WTC11 (cell line): ENCODE measurements at regions not wholly inside any gene's neighbourhood (a gene's known extent, or its start where the extent isn't known, plus 50 kb on each side); places are given as distances from the start of the nearest gene placed in this dataset.
"Not testable (repeated sequence)": the region's sequence is repeated elsewhere in the genome, so short reads cannot be mapped to it uniquely, and the experiment has no call there.

ENCODE experiments used
- ATAC-seq: fragments of 200-7000 bp; cut with Tn5 transposase; 2 replicates; pipeline ENCODE4 v1.10.0; 2021; ENCODE audit warnings: mild to moderate bottlenecking, moderate library complexity
- CTCF ChIA-PET: fragments of 300-600 bp; sonication (Branson Sonifier 250); formaldehyde crosslinking; loops from one replicate; lab custom pipeline; 2021; ENCODE audit warnings: antibody characterized with exemption; lab: Charles Lee
- POLR2A ChIA-PET: fragments of 350-600 bp; sonication (Branson Sonifier 250); formaldehyde crosslinking; loops from one replicate; lab custom pipeline; 2021; ENCODE audit warnings: antibody characterized with exemption; lab: Charles Lee
- DNase-seq: peaks from one replicate; pipeline ENCODE4 v3.0.0; 2021; ENCODE audit warnings: low spot score
- H3K27ac Mint-ChIP-seq: 2 replicates; pipeline ENCODE4 v1.8.0; 2021; ENCODE audit warnings: mixed read lengths
- H3K27me3 Mint-ChIP-seq: 2 replicates; pipeline ENCODE4 v1.8.0; 2021; ENCODE audit warnings: low read depth, mild to moderate bottlenecking, moderate library complexity, mixed read lengths
- H3K36me3 Mint-ChIP-seq: 2 replicates; pipeline ENCODE4 v1.8.0; 2021; ENCODE audit warnings: mixed read lengths
- H3K4me1 Mint-ChIP-seq: 2 replicates; pipeline ENCODE4 v1.8.0; 2022; ENCODE audit warnings: mixed read lengths
- H3K4me3 Mint-ChIP-seq: 2 replicates; pipeline ENCODE4 v1.8.0; 2021; ENCODE audit warnings: mild to moderate bottlenecking, moderate library complexity, mixed read lengths
- H3K9me3 Mint-ChIP-seq: 2 replicates; pipeline ENCODE4 v1.8.0; 2021; ENCODE audit warnings: mixed read lengths
- CDX4 ChIP-seq: fragments of 250-450 bp; sonication (Bioruptor Pico); IDR thresholded peaks from 2 replicates; pipeline ENCODE4 v1.9.0; 2021; ENCODE audit warnings: moderate library complexity, mild to moderate bottlenecking, inconsistent platforms, borderline replicate concordance
- CREB1 ChIP-seq: sonication (generic); formaldehyde crosslinking; IDR thresholded peaks from 2 replicates; pipeline ENCODE4 v1.8.0; 2023; ENCODE audit warnings: mild to moderate bottlenecking, missing genetic modification reagents
- FOXJ3 ChIP-seq: sonication (generic); formaldehyde crosslinking; IDR thresholded peaks from 2 replicates; pipeline ENCODE4 v1.9.0; 2021; ENCODE audit warnings: missing genetic modification reagents, mild to moderate bottlenecking, borderline replicate concordance
- FOXK1 ChIP-seq: sonication (generic); formaldehyde crosslinking; IDR thresholded peaks from 2 replicates; pipeline ENCODE4 v1.8.0; 2022; ENCODE audit warnings: mild to moderate bottlenecking, moderate library complexity, missing genetic modification reagents
- GRHL2 ChIP-seq: fragments of 250-450 bp; sonication (Bioruptor Pico); IDR thresholded peaks from 2 replicates; pipeline ENCODE4 v1.8.0; 2022; ENCODE audit warnings: mild to moderate bottlenecking, moderate library complexity; ENCODE audit not compliant: insufficient replicate concordance, severe bottlenecking
- IRF2 ChIP-seq: sonication (generic); formaldehyde crosslinking; IDR thresholded peaks from 2 replicates; pipeline ENCODE4 v1.8.0; 2022; ENCODE audit warnings: low read depth, missing genetic modification reagents, borderline replicate concordance
- KAT7 ChIP-seq: sonication (generic); formaldehyde crosslinking; IDR thresholded peaks from 2 replicates; pipeline ENCODE4 v1.8.1; 2023; ENCODE audit warnings: missing genetic modification reagents, mild to moderate bottlenecking, borderline replicate concordance
- MXD4 ChIP-seq: fragments of 250-450 bp; sonication (Bioruptor Pico); IDR thresholded peaks from 2 replicates; pipeline ENCODE4 v1.8.0; 2021; ENCODE audit warnings: mild to moderate bottlenecking, moderate library complexity, borderline replicate concordance
- MYBL2 ChIP-seq: sonication (generic); formaldehyde crosslinking; IDR thresholded peaks from 2 replicates; pipeline ENCODE4 v1.8.1; 2023; ENCODE audit warnings: mild to moderate bottlenecking, moderate library complexity, missing genetic modification reagents
- SMAD3 ChIP-seq: sonication (generic); formaldehyde crosslinking; IDR thresholded peaks from 2 replicates; pipeline ENCODE4 v1.8.0; 2022; ENCODE audit warnings: missing genetic modification reagents, mild to moderate bottlenecking, borderline replicate concordance
- SMAD4 ChIP-seq: sonication (generic); formaldehyde crosslinking; IDR thresholded peaks from 2 replicates; pipeline ENCODE4 v1.8.0; 2022; ENCODE audit warnings: mild to moderate bottlenecking, missing genetic modification reagents
- TCF7 ChIP-seq: sonication (generic); formaldehyde crosslinking; IDR thresholded peaks from 2 replicates; pipeline ENCODE4 v1.8.0; 2022; ENCODE audit warnings: mild to moderate bottlenecking, low read depth, missing genetic modification reagents, moderate library complexity
- TEAD1 ChIP-seq: sonication (generic); formaldehyde crosslinking; IDR thresholded peaks from 2 replicates; pipeline ENCODE4 v1.8.0; 2022; ENCODE audit warnings: mild to moderate bottlenecking, missing genetic modification reagents
- TP53 ChIP-seq: sonication (generic); formaldehyde crosslinking; IDR thresholded peaks from 2 replicates; pipeline ENCODE4 v1.8.1; 2023; ENCODE audit warnings: mild to moderate bottlenecking, missing genetic modification reagents
- ZMAT4 ChIP-seq: fragments of 250-450 bp; sonication (Bioruptor Pico); IDR thresholded peaks from 2 replicates; pipeline ENCODE4 v1.9.0; 2021; ENCODE audit warnings: mild to moderate bottlenecking
- ZNF317 ChIP-seq: sonication (generic); formaldehyde crosslinking; IDR thresholded peaks from 2 replicates; pipeline ENCODE4 v1.8.1; 2023; ENCODE audit warnings: low read depth, mild to moderate bottlenecking, moderate library complexity, missing genetic modification reagents, borderline replicate concordance
- TF ChIP-seq, protein P1 (sequence below): sonication (generic); formaldehyde crosslinking; IDR thresholded peaks from 2 replicates; pipeline ENCODE4 v1.8.0; 2023; ENCODE audit warnings: mild to moderate bottlenecking, missing genetic modification reagents
- TF ChIP-seq, protein P2 (sequence below): sonication (generic); formaldehyde crosslinking; IDR thresholded peaks from 2 replicates; pipeline ENCODE4 v1.8.1; 2022; ENCODE audit warnings: mild to moderate bottlenecking, missing genetic modification reagents, moderate library complexity, borderline replicate concordance
- TF ChIP-seq, protein P3 (sequence below): sonication (generic); formaldehyde crosslinking; IDR thresholded peaks from 2 replicates; pipeline ENCODE4 v1.8.1; 2023; ENCODE audit warnings: mild to moderate bottlenecking, missing genetic modification reagents, moderate library complexity
- TF ChIP-seq, protein P4 (sequence below): sonication (generic); formaldehyde crosslinking; IDR thresholded peaks from 2 replicates; pipeline ENCODE4 v1.8.1; 2022; ENCODE audit warnings: missing genetic modification reagents, borderline replicate concordance
- TF ChIP-seq, protein P5 (sequence below): sonication (generic); formaldehyde crosslinking; IDR thresholded peaks from 2 replicates; pipeline ENCODE4 v1.8.0; 2022; ENCODE audit warnings: mild to moderate bottlenecking, missing genetic modification reagents

- CTCF ChIA-PET, result no interaction called here
- no peak for ATAC-seq
- H3K9me3 Mint-ChIP-seq, result no peaks in the 10 kb centered on the region; the same call in 1 of the 2 replicates
- DNase-seq, result no peak
- no peaks in the 10 kb centered on the region for H3K36me3 Mint-ChIP-seq
- POLR2A ChIA-PET, result no interaction called here
- H3K27me3 Mint-ChIP-seq, result no peaks in the 10 kb centered on the region
- TF ChIP-seq GRHL2 (CRISPR knock-in tag) (no peak), MXD4 (CRISPR knock-in tag) (no peak), SMAD3 (CRISPR knock-in tag) (no peak), ZNF317 (CRISPR knock-in tag) (no peak), TCF7 (no peak), TP53 (no peak), ZMAT4 (CRISPR knock-in tag) (no peak), TEAD1 (CRISPR knock-in tag) (no peak), SMAD4 (CRISPR knock-in tag) (no peak), FOXJ3 (no peak), KAT7 (CRISPR knock-in tag) (no peak), CREB1 (no peak)
- TF ChIP-seq, protein P1, sequence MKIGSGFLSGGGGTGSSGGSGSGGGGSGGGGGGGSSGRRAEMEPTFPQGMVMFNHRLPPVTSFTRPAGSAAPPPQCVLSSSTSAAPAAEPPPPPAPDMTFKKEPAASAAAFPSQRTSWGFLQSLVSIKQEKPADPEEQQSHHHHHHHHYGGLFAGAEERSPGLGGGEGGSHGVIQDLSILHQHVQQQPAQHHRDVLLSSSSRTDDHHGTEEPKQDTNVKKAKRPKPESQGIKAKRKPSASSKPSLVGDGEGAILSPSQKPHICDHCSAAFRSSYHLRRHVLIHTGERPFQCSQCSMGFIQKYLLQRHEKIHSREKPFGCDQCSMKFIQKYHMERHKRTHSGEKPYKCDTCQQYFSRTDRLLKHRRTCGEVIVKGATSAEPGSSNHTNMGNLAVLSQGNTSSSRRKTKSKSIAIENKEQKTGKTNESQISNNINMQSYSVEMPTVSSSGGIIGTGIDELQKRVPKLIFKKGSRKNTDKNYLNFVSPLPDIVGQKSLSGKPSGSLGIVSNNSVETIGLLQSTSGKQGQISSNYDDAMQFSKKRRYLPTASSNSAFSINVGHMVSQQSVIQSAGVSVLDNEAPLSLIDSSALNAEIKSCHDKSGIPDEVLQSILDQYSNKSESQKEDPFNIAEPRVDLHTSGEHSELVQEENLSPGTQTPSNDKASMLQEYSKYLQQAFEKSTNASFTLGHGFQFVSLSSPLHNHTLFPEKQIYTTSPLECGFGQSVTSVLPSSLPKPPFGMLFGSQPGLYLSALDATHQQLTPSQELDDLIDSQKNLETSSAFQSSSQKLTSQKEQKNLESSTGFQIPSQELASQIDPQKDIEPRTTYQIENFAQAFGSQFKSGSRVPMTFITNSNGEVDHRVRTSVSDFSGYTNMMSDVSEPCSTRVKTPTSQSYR (CRISPR knock-in tag), result no peak
- TF ChIP-seq, protein P2, sequence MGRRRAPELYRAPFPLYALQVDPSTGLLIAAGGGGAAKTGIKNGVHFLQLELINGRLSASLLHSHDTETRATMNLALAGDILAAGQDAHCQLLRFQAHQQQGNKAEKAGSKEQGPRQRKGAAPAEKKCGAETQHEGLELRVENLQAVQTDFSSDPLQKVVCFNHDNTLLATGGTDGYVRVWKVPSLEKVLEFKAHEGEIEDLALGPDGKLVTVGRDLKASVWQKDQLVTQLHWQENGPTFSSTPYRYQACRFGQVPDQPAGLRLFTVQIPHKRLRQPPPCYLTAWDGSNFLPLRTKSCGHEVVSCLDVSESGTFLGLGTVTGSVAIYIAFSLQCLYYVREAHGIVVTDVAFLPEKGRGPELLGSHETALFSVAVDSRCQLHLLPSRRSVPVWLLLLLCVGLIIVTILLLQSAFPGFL, result no peak
- TF ChIP-seq, protein P3, sequence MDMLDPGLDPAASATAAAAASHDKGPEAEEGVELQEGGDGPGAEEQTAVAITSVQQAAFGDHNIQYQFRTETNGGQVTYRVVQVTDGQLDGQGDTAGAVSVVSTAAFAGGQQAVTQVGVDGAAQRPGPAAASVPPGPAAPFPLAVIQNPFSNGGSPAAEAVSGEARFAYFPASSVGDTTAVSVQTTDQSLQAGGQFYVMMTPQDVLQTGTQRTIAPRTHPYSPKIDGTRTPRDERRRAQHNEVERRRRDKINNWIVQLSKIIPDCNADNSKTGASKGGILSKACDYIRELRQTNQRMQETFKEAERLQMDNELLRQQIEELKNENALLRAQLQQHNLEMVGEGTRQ (CRISPR knock-in tag), result no peak
- no peak overlapping the region for H3K27ac Mint-ChIP-seq
- no peak overlapping the region for H3K4me3 Mint-ChIP-seq
- peaks cover 20% of the 10 kb centered on the region for H3K4me1 Mint-ChIP-seq
These were observed 356.0 kb downstream of the GATA3 start for GRCh38 chr10:8410506-8410905.

GRCh38 chr10:8412541-8412940 lies 358.1 kb downstream of the GATA3 start:
- CTCF ChIA-PET, result interaction anchor here (0.7 kb wide), 1 partner anchor 9 kb away, joined by 3 read pairs; no protein-coding TSS in a partner anchor
- H3K27ac Mint-ChIP-seq, result no peak overlapping the region
- ATAC-seq (no peak), DNase-seq (no peak)
- H3K4me1 Mint-ChIP-seq, result peaks cover 16% of the 10 kb centered on the region
- no peaks in the 10 kb centered on the region for H3K27me3 Mint-ChIP-seq
- TF ChIP-seq, protein P4, sequence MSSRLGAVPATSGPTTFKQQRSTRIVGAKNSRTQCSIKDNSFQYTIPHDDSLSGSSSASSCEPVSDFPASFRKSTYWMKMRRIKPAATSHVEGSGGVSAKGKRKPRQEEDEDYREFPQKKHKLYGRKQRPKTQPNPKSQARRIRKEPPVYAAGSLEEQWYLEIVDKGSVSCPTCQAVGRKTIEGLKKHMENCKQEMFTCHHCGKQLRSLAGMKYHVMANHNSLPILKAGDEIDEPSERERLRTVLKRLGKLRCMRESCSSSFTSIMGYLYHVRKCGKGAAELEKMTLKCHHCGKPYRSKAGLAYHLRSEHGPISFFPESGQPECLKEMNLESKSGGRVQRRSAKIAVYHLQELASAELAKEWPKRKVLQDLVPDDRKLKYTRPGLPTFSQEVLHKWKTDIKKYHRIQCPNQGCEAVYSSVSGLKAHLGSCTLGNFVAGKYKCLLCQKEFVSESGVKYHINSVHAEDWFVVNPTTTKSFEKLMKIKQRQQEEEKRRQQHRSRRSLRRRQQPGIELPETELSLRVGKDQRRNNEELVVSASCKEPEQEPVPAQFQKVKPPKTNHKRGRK (CRISPR knock-in tag), result no peak
- TF ChIP-seq, protein P5, sequence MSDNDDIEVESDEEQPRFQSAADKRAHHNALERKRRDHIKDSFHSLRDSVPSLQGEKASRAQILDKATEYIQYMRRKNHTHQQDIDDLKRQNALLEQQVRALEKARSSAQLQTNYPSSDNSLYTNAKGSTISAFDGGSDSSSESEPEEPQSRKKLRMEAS (CRISPR knock-in tag), result no peak
- TF ChIP-seq FOXK1 (CRISPR knock-in tag) (no peak), CDX4 (no peak), MYBL2 (CRISPR knock-in tag) (no peak), IRF2 (CRISPR knock-in tag) (no peak)
- H3K9me3 Mint-ChIP-seq, result no peaks in the 10 kb centered on the region; the same call in 1 of the 2 replicates
- H3K4me3 Mint-ChIP-seq, result no peak overlapping the region
- POLR2A ChIA-PET, result no interaction called here
- no peaks in the 10 kb centered on the region for H3K36me3 Mint-ChIP-seq

- H3K27me3 Mint-ChIP-seq, CTCF ChIA-PET, H3K4me1 Mint-ChIP-seq, H3K9me3 Mint-ChIP-seq, POLR2A ChIA-PET, DNase-seq, H3K27ac Mint-ChIP-seq, ATAC-seq, H3K4me3 Mint-ChIP-seq, H3K36me3 Mint-ChIP-seq: not testable (repeated sequence)
These were observed 360.5 kb downstream of the GATA3 start for GRCh38 chr10:8415029-8415428.
